GM19397 (cell line): ENCODE measurements at regions not wholly inside any gene's neighbourhood (a gene's known extent, or its start where the extent isn't known, plus 50 kb on each side); places are given as distances from the start of the nearest gene placed in this dataset.

ENCODE experiments used
- ATAC-seq: cut with Tn5 transposase; IDR thresholded peaks from one replicate; pipeline ENCODE4 v1.9.1; 2021; ENCODE audit warnings: mild to moderate bottlenecking, moderate library complexity; ENCODE audit not compliant: unreplicated experiment

DNA sequence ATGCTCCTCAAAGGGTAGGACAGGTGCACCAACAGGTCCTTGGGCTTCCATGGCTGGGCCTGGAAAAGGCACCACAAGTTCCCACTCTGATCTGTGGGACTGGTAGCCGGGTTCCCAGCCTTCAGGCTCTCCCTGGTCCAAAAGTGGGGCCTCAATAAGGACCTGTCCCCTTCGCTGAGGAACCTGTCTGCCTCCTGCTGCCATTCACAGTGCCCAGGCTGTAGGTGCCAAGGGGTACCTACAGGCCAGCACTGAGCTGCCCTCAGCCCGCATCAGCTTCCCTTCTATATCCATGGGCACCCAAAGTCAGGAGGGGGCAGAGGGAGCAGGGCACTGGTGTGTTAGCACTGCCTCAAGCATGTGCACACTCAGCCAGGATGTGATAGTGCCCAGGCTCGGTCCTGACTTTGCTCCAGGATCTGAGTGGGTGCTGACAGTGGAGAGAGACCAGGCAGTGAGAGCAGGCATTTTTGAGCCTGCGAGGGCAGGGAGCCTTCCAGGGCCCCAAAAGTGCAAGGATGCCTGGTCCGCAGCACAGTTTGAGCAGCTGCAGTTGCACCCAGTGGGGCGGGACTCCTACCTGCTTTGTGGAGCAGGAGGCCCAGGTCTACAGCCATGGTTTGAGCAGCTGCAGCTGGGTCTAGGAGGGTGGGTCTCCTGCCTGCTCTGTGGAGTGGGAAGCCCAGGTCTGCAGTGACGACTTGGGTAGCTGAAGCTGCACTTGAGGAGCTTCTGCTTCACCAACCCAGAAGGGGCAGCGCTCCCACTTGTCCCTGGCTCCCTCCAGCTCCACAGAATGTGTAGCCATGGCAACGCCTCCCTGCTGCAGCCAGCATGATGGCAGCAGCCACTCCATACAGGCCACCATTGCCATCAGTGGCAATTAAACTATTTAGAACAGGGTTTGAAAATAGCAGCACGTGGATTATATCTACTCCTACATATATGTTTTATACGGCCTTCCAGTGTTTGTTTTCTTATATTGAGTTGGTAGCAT, 376.4 kb downstream of the KCTD8 start:
- no peak for ATAC-seq

DNA sequence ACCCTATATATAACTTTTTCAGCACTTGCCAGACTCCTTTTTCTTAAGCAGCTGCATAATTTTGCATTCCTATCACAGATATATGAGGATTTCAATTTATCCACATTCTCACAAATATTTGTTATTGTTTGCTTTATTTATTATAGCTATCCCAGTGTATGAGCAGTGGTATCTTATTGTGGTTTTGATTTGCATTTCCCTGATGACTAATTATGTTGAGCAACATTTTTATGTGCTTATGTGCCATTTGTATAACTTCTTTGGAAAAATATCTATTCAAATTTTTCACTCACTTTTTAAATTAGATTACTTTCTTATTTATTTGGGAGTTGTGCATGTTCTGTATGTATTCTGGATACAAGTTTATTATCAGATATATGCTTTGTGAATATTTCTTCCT, 361.9 kb downstream of the KCTD8 start:
- no peak for ATAC-seq

DNA sequence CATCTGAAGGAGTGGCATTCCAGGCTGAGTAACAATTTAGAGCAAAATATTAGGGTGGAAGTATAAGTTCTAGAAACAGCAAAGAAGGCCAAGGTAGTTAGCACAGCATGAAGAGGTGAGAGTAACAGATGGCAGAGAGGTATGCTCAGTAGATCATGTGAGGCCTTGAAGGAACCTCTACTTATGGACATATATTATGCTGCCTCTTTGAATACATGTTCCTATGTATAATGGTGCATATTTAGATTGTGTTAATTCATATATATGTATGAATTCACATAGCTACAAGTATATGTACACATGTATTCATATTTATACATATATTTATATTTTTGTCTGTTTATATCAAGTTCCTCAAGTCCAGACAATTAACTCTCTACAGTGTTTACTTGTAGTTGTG, 355.2 kb downstream of the KCTD8 start:
- no peak for ATAC-seq

DNA sequence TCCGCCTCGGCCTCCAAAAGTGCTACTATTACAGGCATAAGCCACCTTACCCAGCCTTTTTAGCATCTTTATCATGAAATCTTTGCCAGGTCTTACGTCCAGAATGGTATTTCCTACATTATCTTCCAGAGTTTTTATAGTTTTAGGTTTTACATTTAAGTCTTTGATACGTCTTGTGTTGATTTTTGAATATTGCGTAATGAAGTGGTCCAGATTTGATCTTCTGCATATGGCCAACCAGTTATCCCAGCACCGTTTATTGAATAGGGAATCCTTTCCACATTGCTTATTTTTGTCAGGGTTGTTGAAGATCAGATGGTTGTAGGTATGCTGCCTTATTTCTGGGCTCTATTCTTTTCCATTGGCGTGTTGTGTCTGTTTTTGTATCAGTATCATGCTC, 349.6 kb downstream of the KCTD8 start:
- ATAC-seq, result no peak

DNA sequence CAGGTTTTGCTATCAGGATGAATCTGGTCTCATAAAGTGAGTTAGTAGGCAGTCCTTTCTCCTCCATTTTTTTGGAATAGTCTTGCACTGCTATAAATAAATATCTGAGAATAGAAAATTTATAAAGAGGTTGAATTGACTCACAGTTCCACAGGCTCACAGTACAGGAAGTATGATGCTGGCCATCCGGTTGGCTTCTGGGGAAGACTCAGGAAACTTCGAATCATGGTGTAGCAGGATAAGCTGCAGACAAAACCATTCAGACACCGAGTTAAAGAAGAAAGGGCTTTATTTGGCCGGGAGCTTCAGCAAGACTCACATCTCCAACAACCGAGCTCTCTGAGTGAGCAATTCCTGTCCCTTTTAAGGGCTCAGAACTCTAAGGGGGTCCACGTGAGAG, 348.2 kb downstream of the KCTD8 start:
- ATAC-seq, result no peak

DNA sequence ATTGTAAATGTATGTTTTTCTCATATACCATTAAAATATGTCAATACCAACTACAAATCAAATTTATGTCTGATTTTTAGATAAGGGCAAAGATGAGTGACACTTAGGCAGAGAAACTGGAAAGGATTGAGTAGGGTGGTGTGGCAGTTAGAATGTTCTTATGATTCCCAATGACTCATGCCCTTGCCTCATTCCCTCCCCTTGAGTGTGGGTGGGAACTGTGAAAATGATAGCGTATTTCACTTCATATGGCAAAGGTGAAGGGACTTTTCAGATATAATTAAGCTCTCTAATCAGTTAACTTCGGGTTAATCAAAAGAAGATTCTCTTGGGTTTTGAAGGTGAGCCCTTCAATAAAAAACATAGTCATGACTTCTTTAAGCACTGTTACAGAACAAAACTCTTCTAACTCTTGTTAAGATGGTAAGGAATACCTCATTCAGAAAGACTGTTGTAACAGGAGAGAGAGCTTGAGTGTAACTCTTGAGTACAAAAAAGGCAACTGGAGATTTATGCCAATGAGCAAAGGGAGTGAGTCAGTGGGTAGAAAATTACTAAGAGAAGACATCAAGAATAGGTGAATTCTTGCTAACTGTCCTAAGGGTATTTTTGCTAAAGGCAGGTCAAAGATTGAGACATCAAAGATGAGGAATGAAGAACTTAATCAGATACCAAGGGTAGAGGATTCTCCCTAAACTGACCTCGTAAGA, 329.5 kb downstream of the KCTD8 start:
- no peak for ATAC-seq

DNA sequence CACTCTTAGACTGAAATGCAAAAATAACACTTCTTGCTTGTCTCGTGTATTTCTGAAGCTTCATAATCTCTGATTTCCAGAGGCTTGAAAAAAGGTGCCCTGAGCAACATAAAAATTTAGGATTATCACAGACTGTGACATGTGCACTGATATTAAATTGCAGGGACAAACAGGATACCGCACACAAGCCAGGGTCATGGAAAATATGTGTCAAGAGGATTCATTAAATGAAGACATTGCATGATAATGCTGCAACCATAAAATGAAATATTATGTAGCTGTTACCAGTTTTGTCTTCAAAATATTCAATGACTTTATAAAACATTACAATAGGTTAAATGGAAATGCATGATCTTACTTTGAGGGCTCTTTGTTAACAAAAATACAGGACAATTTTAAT, 328.0 kb downstream of the KCTD8 start:
- no peak for ATAC-seq

DNA sequence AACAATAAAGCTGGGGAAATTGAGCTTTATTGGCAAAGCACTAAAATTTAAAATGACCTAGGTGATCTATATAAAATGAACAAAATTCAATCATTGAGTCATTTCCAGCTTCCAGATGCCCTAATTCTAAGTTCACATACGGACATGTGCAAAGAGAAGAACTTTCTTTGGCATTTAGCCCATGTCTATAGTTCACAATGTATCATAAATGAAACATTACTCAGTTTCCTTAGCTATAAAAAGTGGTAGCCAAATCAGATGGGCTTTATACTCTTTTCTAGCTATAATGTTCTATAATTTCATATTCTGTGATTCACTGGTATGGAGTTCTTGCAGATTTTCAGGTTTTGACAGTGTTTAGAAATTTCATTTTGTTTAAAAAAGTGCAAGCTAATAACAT, 327.4 kb downstream of the KCTD8 start:
- no peak for ATAC-seq
